ENCODE measurements at regions not wholly inside any gene's neighbourhood (a gene's known extent, or its start where the extent isn't known, plus 50 kb on each side); places are given as distances from the start of the nearest gene placed in this dataset.

DNA sequence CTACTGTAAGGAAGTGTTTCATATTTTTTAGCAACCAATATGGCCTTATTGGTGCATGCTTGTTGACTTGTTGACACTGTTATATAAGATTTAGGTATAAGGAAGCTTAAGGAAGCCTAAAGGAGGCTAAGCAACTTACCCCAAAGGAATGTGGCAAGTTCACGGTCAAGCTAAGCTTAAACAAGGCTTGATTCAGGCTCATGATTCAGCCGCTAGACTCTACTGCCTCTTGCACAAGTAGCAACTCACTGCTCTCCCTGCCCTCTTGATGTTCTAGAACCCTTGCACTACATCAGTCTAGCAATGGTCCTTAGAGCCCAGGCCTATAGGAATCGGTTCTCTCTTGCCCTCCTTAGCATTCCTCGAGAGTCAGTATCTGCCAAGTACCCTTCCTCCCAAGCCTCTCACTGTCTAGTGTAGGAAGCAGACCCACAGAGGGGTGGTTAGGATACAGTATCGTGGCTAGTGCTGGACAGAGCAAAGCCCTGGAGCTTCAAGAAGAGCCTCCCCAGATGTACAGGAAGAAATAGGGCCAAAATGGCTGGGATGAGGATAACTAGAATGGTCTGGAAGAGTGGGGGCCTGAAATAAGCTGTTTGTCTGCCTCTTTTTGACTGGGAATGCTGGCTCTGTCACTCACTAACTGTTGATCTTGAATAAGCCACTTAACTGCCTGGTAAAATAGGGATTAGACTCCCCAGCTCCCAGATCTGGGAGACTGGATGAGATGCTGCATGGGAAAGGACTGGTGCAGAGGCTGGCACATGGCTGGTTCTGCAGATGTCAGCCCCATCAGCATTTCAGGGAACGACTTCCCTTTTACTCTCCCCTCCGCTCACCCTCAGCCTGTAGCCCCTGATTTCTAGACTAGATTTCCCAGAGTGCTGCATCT, 122.2 kb downstream of the NAV1 start:
- DNase-seq, result no peak

DNA sequence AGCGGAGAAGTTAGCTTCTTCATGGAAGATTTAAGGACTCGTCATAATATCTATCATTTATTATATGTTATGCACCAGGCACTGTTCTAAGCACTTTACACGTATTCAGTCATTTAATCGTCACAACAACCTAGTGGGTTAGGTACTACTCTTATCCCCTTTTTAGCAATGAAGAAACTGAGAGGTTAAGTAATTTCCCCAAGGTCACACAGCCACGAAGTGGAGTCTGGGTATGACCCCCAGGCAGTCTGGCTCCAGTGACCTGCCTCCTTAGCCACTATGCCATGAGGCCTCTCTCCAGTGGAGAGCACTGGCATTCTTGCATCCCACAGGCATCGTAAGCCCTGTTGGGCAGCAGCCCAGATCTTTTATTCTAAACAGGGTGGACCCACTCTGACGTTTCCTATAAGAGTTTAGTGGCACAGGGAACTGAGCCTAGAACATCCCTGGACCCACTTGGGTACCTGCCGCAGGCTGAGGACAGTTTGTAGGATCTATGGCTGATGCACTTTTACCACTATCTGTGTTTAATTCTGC, 123.0 kb downstream of the NAV1 start:
- DNase-seq, result no peak

DNA sequence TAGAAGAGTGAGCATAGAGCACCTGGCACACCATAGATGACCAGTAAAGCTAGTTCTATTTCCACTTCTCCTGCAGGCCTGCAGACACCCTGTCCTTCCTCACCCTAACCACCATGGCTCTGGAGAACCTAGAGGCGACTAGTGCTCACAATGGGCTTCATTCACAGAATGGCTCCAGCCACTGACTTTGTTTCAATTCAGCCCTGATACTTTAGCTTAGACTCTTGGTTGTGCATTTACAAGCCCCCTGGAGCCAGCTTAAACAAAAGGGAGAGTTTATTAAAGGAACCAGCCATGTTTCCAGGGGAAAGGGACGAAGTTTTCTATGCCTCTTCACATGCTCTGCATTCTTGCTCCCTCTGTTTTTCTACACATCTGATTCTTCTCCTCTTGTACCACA, 123.7 kb downstream of the NAV1 start:
- DNase-seq, result no peak

DNA sequence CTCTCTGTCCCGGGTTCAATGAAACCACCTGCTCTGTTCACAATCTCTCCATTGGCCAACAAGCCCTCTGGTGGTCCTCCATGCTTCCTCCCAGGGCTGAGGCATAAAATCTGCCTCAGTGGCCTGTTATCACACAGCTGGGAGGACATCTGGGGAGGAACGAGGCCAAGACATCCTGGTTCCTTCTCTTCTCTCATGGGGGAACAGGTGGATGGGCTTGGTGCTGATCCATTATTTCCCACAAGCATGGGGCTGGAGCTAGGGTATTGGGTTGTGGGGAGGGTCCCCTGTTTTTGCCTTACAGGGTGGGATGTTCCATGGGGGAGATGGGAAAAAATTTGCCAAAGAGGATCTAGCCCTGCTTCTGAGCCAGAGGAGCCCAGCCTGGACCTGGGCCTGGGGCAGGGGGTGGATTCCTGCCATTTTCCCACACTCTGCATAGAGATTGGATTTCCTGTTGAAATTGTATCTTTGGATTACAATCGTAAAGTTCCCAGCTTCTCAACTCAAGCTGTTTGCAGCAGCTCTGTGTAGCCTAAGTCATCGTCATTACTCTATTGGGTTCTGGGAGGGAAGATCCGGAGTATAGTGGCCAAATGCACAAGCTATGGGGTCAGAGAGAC, 124.7 kb downstream of the NAV1 start:
- DNase-seq, result no peak

DNA sequence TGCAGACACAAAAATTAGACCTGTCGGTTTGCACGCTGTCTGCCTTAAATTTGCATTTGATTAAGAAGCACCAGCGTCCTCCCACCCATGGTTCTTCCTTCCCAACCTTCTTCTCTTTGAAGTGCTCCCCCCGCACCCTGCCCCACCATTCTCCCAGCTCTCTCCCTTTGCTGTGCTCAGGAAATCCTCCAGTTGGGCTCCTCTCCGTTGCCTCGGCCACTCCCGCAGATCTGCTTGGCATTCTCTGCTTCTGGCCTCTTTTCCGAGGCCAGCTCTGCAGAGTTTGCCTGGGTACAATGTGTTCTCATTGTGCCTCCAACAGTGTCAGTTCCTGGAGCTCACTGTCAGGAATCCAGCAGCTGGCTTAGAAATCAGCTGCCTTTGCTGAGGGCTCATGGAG, 126.1 kb downstream of the NAV1 start:
- no peak for DNase-seq

DNA sequence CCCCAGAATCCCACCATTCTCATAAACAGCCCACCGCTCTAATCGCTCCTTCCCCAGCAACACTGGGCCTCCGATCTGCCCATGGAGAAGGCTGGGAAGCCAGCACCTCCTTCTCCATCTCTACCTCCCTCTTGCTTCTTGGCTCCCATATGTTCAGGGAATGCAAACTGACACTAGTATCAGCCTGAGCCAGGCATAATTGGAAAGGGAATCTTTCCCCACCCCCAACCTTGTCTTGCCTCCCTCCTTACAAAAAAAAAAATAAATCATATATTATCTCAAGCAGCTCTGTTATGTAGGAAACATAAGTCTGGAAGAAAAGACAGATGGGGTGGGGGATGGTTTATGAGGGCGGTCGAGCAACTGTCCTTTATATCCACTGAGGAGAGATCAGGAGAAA, 127.2 kb downstream of the NAV1 start:
- no peak for DNase-seq

DNA sequence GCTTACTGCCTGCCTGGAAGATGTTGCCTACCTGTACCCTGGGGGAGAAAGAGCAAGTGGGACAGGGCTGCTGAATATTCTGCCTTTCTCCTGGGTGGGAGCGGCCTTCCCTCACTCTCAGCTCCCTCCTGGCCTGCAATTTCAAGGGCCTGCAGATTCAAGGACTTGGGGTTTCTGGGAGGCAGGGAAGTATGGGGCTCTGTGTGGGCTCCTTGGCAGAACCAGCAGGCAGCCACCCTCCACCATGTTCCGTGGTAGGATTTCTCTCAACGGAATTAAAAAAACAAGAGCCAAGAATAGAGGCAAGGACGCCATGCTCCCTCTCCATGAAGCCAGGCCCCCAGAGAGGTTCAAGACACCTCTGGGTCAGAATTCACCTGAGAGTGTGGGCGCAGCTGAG, 127.7 kb downstream of the NAV1 start:
- DNase-seq, result no peak

DNA sequence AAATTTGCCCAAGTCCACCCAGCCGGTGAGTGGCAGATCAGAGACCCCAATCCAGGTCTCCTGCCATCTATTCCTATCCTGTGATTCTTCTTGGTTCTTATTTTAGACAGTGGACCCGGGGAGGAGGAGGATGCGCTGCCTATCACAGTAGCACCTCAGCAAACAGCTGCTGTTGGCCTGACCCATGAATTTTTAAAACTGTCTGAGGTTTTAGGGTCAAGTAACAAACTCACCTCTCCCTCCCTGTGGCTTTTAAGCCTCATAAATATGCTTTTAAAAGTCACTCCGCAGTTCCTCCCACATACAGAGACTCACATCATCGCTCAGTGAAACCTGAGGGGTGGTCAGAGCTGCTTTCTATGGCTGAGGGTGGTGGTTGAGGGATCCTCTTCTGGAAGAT, 128.6 kb downstream of the NAV1 start:
- DNase-seq, result no peak

DNA sequence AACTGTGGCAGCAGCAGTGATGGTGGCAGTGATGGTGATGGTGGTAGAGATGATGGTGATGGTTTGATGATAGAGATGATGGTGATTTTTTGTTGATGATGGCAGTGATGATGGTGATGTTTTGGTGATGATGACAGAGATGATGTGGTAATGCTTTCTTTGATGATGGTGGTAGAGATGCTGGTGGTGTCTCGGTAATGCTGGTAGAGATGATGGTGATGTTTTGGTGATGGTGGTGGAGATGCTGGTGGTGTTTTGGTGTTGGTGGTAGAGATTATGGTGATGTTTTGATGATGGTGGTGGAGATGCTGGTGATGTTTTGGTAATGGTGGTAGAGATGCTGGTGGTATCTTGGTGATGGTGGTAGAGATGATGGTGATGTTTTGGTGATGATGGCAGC, 131.6 kb downstream of the NAV1 start:
- no peak for DNase-seq

DNA sequence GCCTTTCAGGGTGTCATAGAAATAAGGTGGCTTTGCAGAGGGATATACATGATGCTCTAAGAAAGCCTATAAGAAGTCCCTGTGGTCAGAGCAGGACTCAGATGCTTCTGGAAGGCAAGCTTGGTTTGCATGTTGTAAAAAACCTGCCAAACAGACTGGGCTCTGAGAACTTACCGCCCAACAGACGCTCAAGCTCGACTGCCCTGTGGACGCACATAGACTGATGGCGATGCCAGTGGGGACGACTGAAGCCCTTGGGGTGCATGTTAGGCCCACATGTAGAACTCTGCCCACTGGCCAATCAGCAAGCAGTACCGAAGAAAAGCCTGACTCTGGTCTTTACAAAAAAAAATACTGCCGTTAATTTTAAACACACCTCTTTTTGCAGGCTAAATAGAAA, 133.8 kb downstream of the NAV1 start:
- DNase-seq, result no peak

DNA sequence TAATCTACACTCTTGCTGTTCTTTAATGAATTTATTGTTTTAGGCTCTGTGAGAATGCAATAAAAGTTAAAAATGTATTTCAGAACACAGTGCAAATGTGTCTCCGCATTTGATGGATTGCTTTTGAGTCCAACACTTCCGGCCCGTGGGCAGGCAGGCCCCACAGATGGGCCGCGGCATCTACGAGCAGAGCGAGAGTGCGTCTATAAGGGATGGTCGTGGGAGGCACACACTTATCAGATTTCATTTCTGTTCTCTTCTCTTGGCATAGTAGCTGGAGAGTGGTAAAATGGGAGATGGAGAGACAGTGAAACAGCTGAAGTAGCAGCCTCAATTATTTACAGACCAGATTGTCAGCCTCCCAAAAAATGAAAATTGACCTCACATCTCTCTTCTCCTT, 134.2 kb downstream of the NAV1 start:
- no peak for DNase-seq

DNA sequence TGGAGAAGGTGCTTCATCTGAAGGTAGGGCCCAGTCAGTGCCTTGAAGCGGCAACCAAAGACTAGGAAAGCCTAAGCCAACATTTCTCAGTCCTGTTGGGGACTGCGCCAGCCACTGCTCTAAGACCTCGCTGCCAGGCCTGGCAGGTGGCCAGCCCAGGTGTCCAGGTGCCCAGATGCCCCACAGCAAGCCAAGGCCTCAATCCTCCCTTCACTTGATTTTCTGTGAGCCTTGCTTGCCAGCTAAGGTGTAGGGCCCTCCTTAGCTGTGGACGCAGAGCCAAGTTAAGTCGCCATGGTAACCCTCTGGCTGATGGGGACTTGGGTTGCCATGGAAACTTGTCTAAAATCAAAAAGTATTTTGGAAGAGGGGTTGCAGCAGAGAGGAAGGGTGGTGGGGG, 135.0 kb downstream of the NAV1 start:
- no peak for DNase-seq

DNA sequence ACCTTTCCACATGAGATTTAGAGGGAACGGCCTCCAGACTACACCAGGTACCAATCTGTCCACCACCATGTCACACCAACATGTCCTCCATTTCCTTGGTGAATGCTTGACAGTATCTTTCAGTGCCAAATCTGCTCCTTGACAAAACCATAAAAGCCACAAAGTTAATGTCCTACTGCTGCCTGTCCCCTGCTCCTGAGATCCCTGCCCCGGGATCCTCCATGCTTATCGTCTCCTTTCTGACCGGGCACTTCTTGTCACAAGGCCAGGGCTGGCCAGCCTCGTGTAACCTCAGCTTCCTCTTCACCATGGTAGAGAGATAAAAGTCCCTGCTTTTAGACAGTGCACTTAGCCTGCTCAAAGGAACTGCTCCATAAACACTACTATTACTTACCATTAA, 136.2 kb downstream of the NAV1 start:
- DNase-seq, result no peak

DNA sequence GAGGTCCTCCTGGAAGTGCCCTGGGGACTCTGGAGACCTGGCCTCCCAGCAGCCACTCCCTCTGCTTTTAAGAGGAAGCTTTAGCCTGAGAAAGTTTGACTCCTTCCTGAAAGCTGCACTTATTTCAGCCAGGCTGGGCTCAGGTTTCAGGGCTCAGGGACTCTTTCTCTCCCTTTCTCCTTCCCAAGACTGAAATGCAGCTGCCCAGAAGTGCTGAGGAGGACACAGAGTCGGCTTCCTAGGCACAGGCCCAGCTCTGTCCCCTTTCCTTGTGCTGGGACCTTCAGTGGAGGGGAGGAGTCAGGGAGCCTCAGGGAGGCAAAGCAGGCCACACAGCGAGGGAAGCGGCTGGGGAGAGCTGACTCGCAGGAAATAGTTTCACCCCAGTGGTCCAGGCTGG, 137.3 kb downstream of the NAV1 start:
- DNase-seq, result no peak

DNA sequence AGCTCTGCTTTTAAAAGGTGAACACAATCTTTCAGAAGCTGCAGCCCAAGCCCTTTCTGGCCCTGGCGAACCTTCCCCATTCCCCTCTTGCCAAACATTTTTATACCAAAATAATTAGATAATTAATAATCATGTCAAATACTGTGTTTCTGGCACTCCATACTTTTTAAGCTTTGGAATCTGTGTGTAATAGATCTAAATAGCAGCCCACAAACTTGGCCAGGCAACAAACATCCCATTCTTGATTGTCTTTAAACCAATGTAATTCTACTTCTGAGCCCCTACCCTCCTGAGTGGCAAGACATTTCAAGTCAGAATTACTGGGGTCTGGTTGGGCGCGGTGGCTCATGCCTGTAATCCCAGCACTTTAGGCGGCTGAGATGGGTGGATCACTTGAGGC, 137.7 kb downstream of the NAV1 start:
- DNase-seq, result no peak

DNA sequence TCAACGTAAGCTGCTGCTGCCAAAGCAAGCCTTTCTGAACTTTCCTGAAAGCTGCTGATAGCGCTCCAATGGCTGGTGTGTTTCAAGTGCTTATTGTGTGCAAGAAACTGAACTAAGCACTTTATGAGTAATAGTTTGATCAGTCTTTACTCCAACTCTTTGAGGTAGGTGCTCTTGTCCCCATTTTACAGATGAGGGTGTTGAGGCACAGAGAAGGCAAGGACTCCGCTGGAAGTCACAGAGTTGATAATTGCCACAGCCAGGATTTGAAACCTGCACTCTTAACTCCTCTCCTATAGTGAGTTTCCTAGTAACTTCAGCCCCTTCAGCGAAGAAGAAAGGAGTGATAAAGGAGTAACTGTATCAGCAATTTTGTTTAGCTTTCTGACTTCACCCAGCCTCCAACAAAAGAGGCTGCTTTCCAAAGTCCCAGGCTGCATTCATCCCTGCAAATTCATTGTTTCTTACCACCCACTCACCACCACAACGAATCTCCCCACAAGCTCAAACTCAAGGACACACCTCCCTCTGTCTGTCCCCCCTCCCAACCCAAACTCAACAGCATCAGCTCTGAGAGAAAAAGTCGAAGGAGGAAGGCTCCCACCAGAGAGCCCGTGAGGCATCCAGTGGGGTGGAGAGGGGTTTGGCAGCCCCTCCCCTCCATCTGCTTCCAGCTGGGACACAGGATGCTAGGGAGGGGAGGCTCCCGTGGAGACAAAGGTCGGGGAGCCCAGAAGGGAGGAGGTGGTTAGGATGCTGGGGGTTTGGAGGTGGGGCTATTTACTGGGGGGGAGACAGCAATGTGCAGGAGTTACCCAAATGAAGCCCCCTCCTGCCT, 139.6 kb downstream of the NAV1 start:
- no peak for DNase-seq

DNA sequence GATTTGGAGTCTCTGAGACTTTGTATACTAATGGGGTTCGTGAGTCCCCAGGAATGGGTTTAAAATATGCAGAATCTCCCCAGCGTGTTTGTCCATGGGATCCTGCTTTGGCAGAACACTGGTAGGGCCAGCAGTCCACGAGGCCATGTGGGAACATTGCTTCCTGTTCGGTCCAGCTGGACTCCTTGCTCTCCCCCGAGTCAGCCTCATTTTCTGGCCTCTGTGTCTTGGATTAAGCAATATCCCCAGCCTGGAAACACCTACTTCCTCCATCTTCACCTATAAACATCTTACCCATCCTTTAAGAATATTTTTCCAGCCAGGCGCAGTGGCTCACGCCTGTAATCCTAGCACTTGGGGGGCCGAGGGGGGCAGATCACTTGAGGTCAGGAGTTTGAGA, 142.4 kb downstream of the NAV1 start:
- no peak for DNase-seq

DNA sequence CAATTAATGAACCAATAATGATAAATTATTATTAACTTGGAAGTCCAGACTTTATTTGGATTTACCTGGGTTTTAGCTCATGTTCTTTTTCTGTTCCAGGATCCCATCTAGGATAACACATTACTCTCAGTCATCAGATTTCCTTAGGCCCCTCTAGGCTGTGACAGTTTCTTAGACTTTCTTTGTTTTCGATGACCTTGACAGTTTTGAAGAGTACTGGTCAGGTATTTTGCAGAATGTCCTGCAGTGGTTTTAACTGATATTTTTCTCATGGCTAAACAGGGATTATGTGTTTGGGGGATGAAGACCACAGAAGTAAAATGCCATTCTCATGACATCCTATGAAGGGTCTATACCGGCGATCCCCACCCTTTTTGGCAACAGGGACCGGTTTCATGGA, 144.0 kb downstream of the NAV1 start:
- no peak for DNase-seq

DNA sequence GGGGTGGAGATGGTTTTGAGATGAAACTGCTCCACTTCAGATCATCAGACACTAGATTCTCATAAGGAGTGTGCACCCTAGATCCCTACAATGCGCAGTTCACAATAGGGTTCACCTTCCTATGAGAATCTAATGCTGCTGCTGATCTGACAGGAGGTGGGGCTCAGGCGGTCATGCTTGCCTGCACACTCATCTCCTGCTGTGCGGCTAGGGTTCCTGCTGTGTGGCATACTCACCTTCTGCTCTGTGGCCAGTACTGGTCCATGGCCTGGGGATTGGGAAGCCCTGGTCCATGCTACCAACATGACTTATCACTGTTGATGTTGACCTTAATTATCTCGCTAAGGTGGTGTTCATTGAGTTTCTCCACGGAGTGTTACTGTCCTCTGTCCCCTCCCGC, 144.5 kb downstream of the NAV1 start:
- no peak for DNase-seq

DNA sequence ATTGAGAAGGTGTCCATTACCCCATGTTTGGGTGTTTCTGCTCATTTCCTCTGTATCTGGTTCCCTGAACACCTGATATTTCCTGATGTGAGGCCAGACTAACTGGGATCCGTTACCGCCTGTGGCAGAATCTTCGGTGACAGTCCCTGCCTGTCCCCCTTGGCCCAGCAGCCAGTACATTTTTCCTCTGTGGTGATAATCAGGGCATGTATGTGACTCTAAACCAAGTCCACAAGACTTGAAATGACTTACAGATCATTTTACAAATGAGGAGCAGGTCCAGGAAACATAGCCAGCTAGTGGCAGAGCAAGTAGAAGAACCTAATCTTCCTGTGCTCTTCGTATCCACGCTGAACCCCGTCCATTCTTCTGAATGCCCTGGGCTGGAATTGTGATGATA, 143.5 kb upstream of the IPO9 start:
- DNase-seq, result no peak

DNA sequence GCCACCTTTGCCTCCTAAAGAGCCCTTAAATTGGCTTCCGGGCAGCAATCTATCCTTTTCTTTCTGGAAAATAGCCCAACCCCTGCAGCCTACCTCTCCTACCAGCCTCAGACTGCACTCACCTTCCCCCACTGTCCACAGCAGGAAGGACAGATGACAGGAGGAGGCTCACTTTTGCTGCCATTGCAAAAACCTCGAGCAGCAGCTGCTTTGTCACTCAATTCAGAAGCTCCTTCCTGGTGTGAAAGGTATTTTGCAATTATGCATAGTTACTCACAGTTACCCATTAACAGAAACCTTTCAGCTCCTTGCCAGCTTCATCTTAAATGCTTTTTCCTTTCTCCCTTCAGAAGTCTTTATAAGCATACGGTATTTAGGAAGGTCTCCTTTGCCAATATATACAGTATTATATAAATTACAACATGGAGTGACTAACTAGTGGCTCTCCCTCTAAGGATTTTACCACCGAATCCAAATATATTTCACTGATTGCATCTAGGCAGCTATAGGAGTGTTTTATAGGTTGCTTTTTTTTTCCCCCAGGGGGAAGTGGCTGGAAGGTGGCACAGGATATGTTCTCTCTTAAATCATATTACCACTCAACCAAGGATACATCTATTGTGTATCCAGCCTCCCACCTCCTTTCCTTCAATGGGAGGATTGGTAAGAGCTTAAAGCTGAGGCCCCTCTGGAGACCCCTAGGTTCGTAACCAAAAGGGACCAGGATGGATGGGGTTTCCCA, 142.1 kb upstream of the IPO9 start:
- no peak for DNase-seq

DNA sequence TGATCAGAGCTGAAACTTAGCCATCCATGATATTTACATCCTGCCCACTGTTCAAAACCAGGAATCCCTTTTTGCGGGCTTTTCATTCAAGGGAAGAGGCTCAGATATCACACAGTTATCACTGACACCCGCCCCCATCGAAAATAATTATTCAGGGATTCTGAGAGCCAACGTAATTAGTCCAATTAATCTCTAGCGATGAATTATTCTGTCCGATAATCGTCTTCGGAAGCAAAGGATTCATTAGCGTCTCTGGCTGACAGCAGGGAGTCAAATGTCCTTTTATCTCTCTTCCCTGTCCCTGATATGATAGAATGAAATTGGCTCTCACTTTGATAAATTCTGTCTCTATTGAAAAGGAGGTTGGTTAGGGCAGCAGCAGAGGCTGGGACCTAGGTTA, 140.4 kb upstream of the IPO9 start:
- no peak for DNase-seq

DNA sequence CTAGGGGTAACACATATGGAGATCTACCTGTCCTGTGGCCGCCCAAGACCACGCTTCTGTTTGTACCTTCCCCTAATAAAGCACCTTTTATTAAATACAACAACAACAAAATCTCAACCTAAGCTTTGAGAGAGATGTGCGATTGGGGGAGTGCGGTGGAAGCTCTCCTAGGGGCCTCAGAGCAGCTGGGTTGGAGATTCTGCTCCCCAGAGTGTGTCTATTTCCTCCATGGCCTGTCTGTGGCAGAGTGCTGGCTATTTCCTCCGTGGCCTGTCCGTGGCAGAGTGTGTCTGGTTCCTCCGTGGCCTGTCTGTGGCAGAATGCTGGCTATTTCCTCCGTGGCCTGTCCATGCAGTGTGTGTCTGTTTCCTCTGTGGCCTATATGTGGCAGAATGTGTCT, 139.3 kb upstream of the IPO9 start:
- DNase-seq, result no peak
